8988T (cell line): ENCODE measurements at regions not wholly inside any gene's neighbourhood (a gene's known extent, or its start where the extent isn't known, plus 50 kb on each side); places are given as distances from the start of the nearest gene placed in this dataset.

Source experiments
- DNase-seq: peaks from one replicate; pipeline ENCODE4 v3.0.0; 2011

DNA sequence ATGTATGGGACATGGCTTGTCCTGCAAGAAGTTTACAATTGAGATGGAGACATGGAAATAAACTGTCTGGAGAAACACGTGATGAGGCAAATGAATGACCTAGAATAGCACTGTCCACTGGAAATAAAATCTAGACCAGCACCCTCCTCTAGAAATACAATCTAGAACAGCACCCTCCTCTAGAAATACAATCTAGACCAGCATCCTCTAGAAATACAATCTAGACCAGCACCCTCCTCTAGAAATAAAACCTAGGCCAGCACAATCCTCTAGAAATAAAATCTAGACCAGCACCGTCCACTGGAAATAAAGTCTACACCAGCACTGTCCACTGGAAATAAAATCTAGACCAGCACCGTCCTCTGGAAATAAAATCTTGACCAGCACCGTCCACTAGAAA is 69.2 kb upstream of the RFLNA start:
- no peak for DNase-seq

DNA sequence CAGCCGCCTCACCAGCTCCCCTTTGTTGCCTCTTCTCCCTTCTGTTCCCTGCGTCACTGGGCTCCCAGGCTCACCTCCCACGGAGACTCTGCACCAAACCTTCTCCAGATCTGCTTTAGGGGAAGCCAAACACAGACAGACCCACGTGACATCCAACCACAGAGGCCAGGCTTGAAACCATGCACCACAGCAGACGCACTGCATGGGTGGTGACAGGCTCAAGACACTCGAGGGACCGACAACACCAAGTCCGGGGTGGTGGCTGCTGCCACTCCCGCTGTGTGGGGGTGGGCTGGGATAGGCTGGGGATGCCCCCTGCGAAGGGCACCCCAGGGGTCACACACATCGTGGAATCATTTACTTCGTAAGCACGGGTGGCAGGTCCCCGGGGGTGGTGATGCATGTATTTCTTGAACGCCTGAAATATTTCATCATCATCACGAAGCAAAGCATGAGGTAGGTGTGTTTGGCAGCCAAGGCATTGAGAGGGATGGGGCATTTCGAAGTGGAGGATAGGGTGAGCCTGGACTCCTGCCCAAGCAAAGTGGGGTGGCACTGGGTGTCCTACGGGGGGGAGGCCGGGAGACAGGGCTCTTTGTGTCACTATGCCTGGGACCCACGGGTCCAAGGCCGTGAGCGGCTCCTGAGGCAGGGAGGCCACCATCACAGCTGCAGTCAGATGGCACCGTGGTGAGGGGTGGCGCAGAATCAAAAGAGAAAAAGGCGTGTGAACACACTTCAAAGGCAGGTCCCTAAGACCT is 66.8 kb upstream of the RFLNA start:
- DNase-seq: no peak

DNA sequence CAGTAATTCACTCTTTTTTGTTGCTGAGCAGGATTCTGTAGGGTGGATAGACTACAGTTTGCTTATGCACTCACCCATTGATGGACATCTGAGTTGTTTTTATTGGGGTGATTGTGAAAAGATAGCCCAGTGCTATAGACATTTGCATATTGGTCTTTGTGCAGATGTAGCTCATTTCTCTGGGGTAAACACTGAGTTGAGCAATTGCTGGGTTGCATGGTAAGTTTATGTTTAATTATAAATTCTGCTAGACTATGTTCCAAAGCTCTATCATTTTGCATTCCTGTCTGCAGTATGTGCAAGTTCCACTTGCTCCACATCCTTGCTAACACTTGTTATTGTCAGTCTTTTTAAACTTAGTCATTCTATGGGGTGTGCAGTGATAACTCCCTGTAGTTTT is 65.4 kb upstream of the RFLNA start:
- no peak for DNase-seq

DNA sequence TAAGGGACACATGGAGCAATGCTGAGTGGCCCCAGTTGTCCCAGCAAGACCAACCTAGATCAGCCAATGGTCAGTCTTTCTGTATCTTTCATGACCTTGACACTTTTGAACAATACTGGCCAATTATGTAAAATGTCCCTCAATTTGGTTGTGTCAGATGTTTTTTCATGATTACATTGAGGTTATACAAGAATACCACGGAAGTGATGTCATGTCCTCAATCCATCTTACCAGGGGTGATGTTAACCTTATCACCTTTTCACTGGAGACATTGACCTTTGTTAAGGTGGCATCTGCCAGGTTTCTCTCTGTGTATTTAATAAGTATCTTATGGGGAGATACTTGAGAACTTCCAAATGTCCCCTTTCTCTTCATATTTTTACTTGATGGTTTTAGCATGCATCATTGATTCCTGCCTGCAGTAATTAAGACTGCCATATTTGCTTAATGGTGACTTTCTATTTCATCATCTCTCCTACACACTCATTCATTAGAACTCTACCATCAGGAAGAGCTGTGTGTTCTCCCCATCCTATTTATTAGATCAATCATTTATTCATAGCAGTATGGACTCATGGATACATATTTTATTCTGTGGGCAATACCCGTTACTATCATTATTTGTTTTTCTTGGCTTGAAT is 64.7 kb upstream of the RFLNA start:
- no peak for DNase-seq

DNA sequence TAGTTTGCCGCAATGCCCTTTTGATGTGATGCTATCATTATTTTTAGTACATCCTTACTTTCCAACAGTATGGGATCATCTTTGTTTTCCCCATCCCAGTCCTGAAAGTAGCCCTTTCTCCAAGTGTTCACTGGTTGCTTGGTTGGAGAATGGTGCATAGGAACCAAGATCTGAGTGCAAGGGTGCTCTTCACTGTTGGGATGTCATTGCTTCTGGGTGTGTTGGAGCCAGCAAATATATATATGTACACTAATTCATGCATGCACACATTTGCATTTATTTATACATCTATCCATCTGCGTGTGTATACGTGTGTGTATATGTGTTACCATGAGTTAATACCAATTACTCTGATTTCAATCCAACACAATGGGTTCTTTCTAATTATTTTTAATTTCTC is 64.1 kb upstream of the RFLNA start:
- no peak for DNase-seq

DNA sequence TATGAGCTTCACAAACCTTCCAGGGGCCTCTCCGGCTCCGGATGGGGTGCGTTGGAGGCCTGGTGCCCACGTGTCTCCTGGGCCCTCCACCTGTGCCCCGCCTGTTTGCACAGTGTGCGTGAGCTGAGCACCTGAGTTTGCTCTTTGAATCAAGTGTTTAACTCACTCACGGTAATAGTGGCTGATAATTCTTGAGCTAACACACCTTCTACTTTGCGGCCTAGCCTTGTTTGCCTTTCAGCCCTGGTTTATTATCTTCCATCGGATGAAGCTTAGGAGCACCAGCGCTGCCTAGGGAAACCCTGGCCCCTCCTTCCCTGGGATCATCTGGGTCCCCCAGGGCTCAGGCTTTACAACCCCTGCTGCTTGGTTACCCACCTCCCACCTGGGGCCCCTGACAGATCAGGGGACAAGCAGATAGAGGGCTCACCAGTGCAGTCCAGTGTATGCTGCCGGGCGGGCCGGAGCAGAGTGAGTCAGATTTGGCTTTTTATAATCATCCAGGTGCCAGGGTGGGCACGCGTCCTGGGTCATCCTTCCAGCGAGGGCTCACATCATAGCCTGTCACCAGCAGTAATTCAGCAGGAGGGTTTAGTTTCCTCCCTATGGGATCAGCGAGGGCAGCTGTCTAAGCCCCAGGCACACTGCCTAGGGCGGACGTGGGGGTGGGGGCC is 62.8 kb upstream of the RFLNA start:
- DNase-seq: no peak

DNA sequence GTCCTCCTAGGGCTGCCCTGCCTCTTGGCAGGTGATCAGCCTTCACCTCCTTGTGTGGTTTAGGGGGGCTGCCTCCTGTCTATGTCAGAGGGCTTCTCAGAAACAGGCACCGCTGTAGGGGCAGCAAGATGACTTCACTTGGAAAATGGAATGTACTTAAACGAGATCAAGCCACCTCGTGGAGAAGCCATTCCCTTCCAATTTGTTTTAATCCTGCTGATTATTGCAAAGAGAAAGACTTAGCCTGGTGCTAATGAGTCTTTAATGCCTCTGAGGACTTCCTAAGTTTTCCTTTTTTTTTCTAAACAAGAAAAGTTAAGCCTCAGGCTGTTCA is 62.3 kb upstream of the RFLNA start:
- no peak for DNase-seq

DNA sequence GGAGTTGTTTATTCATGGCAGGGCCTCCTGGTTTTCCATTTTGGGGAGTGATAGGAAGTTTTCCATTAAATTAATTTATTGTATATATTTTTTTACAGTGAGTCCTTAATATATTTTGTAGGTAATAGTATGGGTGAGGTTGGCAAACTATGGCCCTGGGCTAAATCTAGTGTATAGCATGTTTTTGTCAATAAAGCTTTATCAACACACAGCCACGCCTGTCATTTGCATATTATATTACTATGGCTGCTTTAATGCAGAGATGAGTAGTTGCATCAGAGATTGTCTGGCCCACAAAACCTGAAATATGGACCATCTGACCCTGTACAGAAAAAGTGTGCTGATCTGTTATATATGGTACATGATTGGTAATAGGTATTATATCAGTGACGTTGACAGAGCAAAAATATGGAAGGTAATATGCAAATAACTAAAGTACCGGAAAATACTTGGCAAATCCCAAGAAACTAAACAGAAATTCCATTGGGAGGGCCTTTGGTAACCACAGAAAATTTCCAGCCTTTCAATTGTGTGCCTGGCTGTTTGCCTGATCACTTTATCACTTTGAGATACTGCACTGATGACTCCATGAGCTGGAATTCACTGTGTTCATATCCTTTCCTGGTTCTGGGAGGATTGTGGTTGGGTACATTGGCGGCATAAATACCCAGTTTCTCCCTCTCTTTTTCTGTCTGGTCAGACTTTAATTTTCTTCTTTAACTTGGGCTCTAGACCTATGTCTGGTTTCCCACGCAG is 61.7 kb upstream of the RFLNA start:
- peak; percentile 55 for DNase-seq

DNA sequence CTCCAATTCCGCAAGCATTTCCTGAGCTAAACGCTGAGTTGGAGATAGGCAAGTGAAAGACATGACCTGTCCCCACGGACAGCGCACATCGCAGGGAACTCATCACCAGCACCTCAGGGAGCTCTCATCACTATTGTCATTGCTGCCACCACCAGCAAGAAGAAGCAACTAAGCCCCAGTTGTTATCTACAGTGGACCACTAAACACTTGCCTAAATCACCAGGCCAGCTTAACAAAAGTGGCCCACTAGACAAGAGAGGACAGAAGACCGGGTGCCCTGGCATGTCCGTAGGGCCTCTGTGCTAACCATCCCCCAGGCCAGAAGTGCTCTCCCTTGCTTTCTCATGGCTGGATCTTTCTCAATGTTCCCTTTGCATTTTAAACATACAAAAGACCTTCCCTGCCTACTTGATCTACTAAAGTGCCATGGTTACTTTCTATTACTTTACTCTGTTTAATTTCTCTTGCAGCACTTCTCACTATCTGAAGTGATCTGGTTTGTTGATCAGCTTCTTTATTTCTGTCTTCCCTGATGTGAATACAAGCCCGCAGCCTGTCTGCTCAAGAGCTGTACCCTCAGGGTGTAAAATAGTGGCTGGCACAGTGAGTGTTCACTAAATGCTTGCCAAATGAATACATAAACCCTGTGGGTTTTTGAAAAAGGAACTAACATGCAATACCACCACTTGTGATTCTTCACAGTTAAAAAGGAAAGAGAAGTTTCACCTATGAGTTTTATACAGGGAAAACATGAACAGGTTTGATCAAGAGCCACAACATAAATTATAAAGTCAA is 60.9 kb upstream of the RFLNA start:
- no peak for DNase-seq

DNA sequence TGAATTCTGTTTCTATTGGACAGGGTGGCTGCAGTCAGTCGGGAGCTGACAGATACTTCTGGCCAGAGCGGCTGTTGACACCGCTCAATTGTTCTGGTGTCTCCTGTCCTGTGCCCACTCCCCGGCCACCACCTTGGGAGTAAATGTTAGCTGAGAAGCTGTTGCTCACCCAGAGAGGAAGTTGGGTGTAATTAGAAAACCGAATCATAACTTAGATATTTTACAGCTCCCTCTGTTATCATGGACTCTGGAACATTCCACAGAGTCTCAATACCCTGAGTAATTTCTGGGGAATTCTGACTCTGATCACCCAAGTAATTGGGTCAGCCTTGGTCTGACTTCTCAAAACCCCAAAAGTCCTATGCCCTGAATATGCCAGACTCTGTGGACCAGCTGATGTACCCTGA is 58.3 kb upstream of the RFLNA start:
- DNase-seq: no peak

DNA sequence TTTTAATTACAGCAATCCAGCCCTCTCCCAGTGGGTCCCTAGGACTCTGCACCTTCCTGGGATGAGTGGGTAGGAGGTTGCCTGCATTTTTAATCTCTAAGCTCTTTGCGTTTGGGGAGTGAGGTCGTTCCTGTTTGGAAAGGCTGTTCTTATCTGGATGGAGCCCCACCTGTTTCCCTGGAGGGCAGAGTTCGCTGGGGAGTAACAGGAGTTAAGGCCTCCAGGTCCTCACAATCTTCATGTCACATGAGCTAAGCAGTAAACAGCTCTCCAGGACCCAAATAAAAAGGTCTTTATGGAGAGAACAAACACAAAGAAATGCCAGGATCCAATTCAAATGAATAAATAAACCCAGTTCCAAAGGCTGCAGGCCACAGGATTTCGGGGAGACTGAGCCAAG is 56.0 kb upstream of the RFLNA start:
- DNase-seq: no peak

DNA sequence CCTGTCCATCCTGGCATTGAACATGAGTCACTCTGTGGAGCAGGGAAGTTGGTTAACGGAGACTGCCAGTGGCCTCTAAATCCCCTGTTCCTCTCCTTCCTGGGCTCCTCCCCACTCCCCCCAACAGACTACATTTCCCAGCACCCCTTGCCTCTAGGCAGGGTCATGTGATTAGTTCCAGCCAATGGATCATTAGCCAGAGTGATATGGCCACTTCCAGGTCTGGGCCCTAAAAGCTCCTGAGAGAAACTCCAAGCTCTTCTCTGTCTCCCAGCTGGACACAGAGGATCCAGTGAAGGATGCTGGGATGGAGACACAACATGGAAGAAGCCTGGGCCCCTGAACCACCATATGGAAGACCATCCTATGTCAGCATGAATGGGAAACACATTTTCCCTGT is 54.4 kb upstream of the RFLNA start:
- peak; percentile 46 for DNase-seq

DNA sequence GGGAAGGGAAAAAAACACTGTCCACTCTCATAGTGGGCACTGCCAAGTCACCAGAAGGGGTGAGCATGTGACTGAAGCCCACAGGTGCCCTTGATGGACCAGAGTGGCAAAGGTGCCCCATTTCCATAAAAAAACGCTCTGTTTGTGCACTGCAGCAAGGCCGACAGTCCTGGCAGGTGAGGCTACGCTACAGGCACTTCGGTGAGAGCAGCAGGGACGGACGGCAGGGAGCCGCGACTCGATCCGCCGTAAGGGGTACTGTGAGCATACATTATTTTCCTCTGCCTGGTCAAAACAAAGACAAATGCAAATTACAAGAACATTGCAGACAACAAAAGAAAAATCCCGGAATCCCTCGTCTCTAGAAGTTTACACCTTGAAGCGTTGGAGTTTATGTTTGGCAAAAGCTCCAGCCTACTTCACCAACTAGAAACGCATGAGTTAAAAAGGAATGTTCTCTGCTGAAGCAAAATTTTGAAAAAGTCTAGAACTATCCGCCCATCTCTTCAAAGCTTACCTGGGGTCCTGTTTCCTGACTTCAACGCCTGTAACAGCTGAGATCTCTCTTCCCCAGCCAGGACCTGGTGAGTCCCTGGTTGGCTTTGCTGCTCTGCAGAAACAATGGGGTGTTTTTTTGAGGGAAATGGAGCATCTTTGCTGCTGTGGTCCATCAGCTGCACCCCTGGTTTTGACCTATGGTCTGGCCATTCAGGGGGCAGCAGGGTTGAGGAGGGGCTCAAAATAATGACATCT is 52.9 kb upstream of the RFLNA start:
- no peak for DNase-seq

DNA sequence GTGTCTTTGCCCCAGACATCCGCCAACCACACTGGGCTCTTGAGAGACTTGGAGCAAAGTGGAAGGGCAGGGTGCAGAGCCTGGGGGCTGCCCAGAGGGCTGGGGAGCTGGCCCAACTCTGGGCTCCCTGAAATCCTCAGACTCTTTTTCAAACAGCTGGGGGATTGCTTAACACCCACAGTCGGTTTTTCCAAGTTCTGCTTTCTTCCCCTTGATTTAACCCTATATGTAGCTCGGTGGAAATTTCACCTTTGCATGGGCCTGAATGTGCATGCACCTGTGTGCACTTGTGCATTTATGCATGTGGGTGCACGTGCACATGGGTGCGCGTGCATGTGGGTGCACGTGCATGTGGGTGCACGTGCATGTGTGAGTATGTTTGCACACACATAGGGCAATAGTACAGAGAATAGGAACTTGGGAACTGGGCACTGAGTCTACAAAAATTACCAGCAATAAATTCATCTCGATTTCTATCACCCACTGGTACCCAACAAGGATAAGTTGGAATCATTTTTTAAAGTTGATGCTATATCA is 52.3 kb upstream of the RFLNA start:
- no peak for DNase-seq

DNA sequence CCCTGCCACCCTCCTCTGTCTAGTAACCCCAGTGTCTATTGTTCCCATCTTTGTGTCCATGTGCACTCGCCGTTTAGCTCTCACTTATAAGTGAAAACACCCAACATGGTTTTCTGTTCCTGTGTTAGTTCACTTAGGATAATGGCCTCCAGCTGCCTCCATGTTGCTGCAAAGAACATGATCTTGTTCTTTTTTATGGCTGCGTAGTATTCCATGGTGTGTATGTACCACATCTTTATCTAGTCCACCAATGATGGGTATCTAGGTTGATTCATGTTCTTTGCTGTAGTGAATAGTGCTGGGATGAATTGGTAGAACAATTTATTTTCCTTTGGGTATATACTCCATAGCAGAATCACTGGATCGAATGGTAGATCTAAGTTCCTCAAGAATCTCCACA is 51.0 kb upstream of the RFLNA start:
- DNase-seq: no peak
